SU-DHL-6 (cell line): ENCODE measurements at regions not wholly inside any gene's neighbourhood (a gene's known extent, or its start where the extent isn't known, plus 50 kb on each side); places are given as distances from the start of the nearest gene placed in this dataset.

Source experiments
- EZH2phosphoT487 ChIP-seq: fragments of 200-600 bp; sonication (generic), shearing (Covaris generic); conservative IDR thresholded peaks from 2 replicates; pipeline ENCODE4 v1.6.1; 2018; ENCODE audit warnings: mild to moderate bottlenecking, antibody characterized with exemption, low read length, moderate library complexity, mixed read lengths
- TF ChIP-seq, protein P1 (sequence below): fragments of 200-600 bp; sonication (generic); IDR thresholded peaks from one replicate; pipeline ENCODE4 v1.5.1; 2017; ENCODE audit warnings: antibody characterized with exemption, mild to moderate bottlenecking, low read length, moderate library complexity; ENCODE audit not compliant: insufficient read depth, poor library complexity, severe bottlenecking

DNA sequence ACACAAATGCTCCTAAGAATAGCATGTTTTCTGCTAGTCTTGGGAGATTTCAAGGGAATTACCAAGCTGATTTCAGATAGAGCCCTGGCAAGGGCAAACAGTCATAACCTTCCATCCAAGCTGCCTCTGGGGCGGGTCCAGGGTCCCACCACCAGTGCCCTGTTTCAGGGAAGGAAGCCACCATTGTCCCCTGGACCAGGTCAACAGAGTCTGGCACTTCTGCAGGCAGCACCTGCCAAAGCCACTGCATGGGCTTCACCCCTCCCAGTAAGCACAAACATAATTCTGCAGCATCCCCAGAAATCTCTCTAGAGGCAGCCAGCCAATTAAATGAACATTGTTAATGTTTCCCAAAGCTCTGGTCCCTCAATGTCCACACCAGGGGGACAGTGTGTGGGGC lies 143.0 kb downstream of the SALL1 start:
- TF ChIP-seq EZH2phosphoT487: no peak
- TF ChIP-seq, protein P1, sequence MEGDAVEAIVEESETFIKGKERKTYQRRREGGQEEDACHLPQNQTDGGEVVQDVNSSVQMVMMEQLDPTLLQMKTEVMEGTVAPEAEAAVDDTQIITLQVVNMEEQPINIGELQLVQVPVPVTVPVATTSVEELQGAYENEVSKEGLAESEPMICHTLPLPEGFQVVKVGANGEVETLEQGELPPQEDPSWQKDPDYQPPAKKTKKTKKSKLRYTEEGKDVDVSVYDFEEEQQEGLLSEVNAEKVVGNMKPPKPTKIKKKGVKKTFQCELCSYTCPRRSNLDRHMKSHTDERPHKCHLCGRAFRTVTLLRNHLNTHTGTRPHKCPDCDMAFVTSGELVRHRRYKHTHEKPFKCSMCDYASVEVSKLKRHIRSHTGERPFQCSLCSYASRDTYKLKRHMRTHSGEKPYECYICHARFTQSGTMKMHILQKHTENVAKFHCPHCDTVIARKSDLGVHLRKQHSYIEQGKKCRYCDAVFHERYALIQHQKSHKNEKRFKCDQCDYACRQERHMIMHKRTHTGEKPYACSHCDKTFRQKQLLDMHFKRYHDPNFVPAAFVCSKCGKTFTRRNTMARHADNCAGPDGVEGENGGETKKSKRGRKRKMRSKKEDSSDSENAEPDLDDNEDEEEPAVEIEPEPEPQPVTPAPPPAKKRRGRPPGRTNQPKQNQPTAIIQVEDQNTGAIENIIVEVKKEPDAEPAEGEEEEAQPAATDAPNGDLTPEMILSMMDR: no peak
